ENCODE measurements at regions not wholly inside any gene's neighbourhood (a gene's known extent, or its start where the extent isn't known, plus 50 kb on each side); places are given as distances from the start of the nearest gene placed in this dataset.

- TF ChIP-seq CTCF (IDR thresholded peaks at IDR 0.05), result no peak
Measured at GRCh38 chr16:27730661-27731210, 180.8 kb downstream of the KATNIP start.

GRCh38 chr16:27735031-27735430, 185.1 kb downstream of the KATNIP start:
- Mint-ChIP-seq H3K27me3 (ENCODE audit: low read depth) (no peaks in the 10 kb centered on the region), H3K4me3 (ENCODE audit: unreplicated experiment) (no peak overlapping the region), H3K9me3 (ENCODE audit: low read depth) (no peaks in the 10 kb centered on the region), H3K36me3 (ENCODE audit: low read depth) (peaks cover 15% of the 10 kb centered on the region), H3K27ac (ENCODE audit: unreplicated experiment) (no peak overlapping the region), H3K4me1 (ENCODE audit: low read depth) (peaks cover 3% of the 10 kb centered on the region)
- TF ChIP-seq CTCF (IDR thresholded peaks at IDR 0.05), result no peak
- DNase-seq (ENCODE audit: low spot score), result no peak

More at GRCh38 chr16:27730661-27731210, 180.8 kb downstream of the KATNIP start:
- Mint-ChIP-seq H3K4me3 (ENCODE audit: unreplicated experiment) (no peak overlapping the region), H3K36me3 (ENCODE audit: low read depth) (peaks cover 7% of the 10 kb centered on the region), H3K4me1 (ENCODE audit: low read depth) (peaks cover 10% of the 10 kb centered on the region), H3K27ac (ENCODE audit: unreplicated experiment) (no peak overlapping the region), H3K27me3 (ENCODE audit: low read depth) (no peaks in the 10 kb centered on the region), H3K9me3 (ENCODE audit: low read depth) (no peaks in the 10 kb centered on the region)
- no peak for DNase-seq (ENCODE audit: low spot score)

GRCh38 chr16:27736431-27736830, 186.5 kb downstream of the KATNIP start:
- Mint-ChIP-seq H3K27me3 (ENCODE audit: low read depth) (no peaks in the 10 kb centered on the region), H3K36me3 (ENCODE audit: low read depth) (peaks cover 13% of the 10 kb centered on the region), H3K4me3 (ENCODE audit: unreplicated experiment) (no peak overlapping the region), H3K27ac (ENCODE audit: unreplicated experiment) (no peak overlapping the region), H3K4me1 (ENCODE audit: low read depth) (peaks cover 3% of the 10 kb centered on the region), H3K9me3 (ENCODE audit: low read depth) (no peaks in the 10 kb centered on the region)
- peak; percentile 36 for DNase-seq (ENCODE audit: low spot score)
- no peak for TF ChIP-seq CTCF (IDR thresholded peaks at IDR 0.05)

- Mint-ChIP-seq H3K4me3 (ENCODE audit: unreplicated experiment) (no peak overlapping the region), H3K9me3 (ENCODE audit: low read depth) (no peaks in the 10 kb centered on the region), H3K4me1 (ENCODE audit: low read depth) (peaks cover 3% of the 10 kb centered on the region), H3K36me3 (ENCODE audit: low read depth) (peaks cover 14% of the 10 kb centered on the region), H3K27me3 (ENCODE audit: low read depth) (no peaks in the 10 kb centered on the region), H3K27ac (ENCODE audit: unreplicated experiment) (no peak overlapping the region)
- peak; percentile 61 for DNase-seq (ENCODE audit: low spot score)
- TF ChIP-seq CTCF (IDR thresholded peaks at IDR 0.05), result no peak
Measured at GRCh38 chr16:27737513-27737912, 187.6 kb downstream of the KATNIP start.
